Gastroesophageal sphincter (tissue), 4 donors: ENCODE measurements at regions not wholly inside any gene's neighbourhood (a gene's known extent, or its start where the extent isn't known, plus 50 kb on each side); places are given as distances from the start of the nearest gene placed in this dataset.

ENCODE experiments used
- ATAC-seq: fragments of 150-250 bp; one replicate; pipeline ENCODE4 v1.9.1; 2016; ENCODE audit warnings: mild to moderate bottlenecking, moderate library complexity
- H3K27ac ChIP-seq, 4 donors: fragments of 200-600 bp; sonication (generic) in 3 of 4; 1 replicate in 3 of 4; 2 replicates in 1 of 4; pipeline ENCODE4 v1.5.1; 2016 to 2019
- H3K27me3 ChIP-seq: fragments of 200-600 bp; sonication (generic); one replicate; pipeline ENCODE4 v1.5.1; 2019
- H3K36me3 ChIP-seq, 2 donors: fragments of 200-600 bp; sonication (generic); one replicate each; pipeline ENCODE4 v1.5.1; 2019; ENCODE audit warnings: control low read depth in 1 of 2
- H3K4me1 ChIP-seq, 3 donors: fragments of 200-600 bp; sonication (generic); 1 replicate in 2 of 3; 2 replicates in 1 of 3; pipeline ENCODE4 v1.5.1; 2016 to 2019; ENCODE audit warnings: control low read depth in 2 of 3
- H3K4me3 ChIP-seq, 2 donors: fragments of 200-600 bp; sonication (generic); one replicate each; pipeline ENCODE4 v1.5.1; 2019; ENCODE audit warnings: mild to moderate bottlenecking in 1 of 2, moderate library complexity in 1 of 2
- H3K9me3 ChIP-seq, 3 donors: fragments of 200-600 bp; sonication (generic); one replicate each; pipeline ENCODE4 v1.5.1; 2017 to 2019; ENCODE audit warnings: control low read depth in 2 of 3
- EP300 ChIP-seq: sonication (generic); formaldehyde crosslinking; IDR thresholded peaks from one replicate; pipeline ENCODE4 v1.6.1; 2017; ENCODE audit warnings: antibody characterized with exemption, mild to moderate bottlenecking
- POLR2A ChIP-seq, 2 donors: fragments of 450-650 bp; IDR thresholded peaks; one replicate each; pipeline ENCODE4 v1.6.1; 2017; ENCODE audit warnings: antibody characterized with exemption in 2 of 2, mild to moderate bottlenecking in 2 of 2, moderate library complexity in 1 of 2
- POLR2AphosphoS5 ChIP-seq: sonication (generic); formaldehyde crosslinking; IDR thresholded peaks from one replicate; pipeline ENCODE4 v1.6.1; 2017; ENCODE audit warnings: antibody characterized with exemption
- WGBS, 2 donors: methylation state at CpG; one replicate each; pipeline ENCODE4 v1.1.5; 2018; ENCODE audit warnings: low coverage in 1 of 2; 5-methylcytosine and 5-hydroxymethylcytosine counted together
- TF ChIP-seq, protein P1 (sequence below), 4 experiments: fragments of 200-600 bp in 2 of 4; fragments of 450-650 bp in 2 of 4; sonication (generic) in 1 of 4; IDR thresholded peaks; one replicate each; pipeline ENCODE4 v1.5.1; 2017 to 2019; ENCODE audit warnings: antibody characterized with exemption in 4 of 4, mild to moderate bottlenecking in 2 of 4, moderate library complexity in 2 of 4

DNA sequence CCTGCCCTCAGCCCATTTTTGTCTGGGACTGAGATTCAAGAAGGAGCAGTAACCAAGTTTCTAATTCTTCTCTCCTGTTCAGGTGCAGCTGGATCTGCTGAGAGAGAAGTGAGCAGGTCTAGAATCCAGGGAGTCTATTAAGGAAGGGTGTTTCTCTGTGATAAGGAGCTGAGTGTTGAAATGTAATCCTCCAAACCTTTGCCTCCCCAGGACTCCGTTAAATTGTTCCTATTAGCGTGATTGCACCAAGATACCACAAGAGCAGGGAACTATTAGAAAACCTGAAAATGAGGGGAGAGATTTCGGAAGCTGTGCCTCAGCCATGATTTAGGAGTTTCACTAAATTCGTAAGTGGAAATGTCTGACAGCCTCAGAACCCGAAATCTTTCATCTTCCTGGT, 192.6 kb downstream of the EBLN2 start:
- no peaks in the 10 kb centered on the region for H3K36me3 ChIP-seq
- no peak overlapping the region for H3K27ac ChIP-seq
- TF ChIP-seq, protein P1, sequence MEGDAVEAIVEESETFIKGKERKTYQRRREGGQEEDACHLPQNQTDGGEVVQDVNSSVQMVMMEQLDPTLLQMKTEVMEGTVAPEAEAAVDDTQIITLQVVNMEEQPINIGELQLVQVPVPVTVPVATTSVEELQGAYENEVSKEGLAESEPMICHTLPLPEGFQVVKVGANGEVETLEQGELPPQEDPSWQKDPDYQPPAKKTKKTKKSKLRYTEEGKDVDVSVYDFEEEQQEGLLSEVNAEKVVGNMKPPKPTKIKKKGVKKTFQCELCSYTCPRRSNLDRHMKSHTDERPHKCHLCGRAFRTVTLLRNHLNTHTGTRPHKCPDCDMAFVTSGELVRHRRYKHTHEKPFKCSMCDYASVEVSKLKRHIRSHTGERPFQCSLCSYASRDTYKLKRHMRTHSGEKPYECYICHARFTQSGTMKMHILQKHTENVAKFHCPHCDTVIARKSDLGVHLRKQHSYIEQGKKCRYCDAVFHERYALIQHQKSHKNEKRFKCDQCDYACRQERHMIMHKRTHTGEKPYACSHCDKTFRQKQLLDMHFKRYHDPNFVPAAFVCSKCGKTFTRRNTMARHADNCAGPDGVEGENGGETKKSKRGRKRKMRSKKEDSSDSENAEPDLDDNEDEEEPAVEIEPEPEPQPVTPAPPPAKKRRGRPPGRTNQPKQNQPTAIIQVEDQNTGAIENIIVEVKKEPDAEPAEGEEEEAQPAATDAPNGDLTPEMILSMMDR (IDR thresholded peaks at IDR 0.05), result no peak
- TF ChIP-seq POLR2A (IDR thresholded peaks at IDR 0.05), result no peak
- no peak for TF ChIP-seq EP300
- no peak for TF ChIP-seq POLR2AphosphoS5
- 69 to 70% methylated on average over 5 of the region's 5 CpGs for WGBS, 2 donors
- no peaks in the 10 kb centered on the region for H3K4me1 ChIP-seq
- H3K4me3 ChIP-seq, result no peak overlapping the region
- no peak for ATAC-seq
- H3K9me3 ChIP-seq, result no peaks in the 10 kb centered on the region
- H3K27me3 ChIP-seq, result no peaks in the 10 kb centered on the region

DNA sequence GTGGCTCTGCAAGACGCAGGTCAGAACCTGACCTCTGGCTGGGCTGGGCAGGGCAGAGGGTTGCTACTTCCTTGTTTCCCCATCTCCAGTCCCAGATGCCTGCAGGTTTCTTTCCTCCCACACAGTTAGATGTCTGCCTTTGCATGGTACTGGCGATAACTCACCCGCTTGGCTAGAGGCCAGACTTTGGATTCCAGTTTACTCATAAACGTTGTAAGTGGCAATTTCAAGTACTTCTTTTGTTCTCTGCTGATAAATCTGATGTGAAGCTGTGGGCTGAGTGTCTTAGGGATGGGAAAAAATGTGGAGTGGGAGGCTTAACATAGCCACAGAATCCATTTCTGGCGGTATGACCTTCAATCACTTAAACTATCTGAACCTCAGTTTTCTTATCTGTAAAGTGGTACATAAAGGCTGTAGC, 194.2 kb downstream of the EBLN2 start:
- no peak for TF ChIP-seq EP300
- no peak for TF ChIP-seq POLR2A (IDR thresholded peaks at IDR 0.05)
- no peak for TF ChIP-seq POLR2AphosphoS5
- TF ChIP-seq, protein P1 (IDR thresholded peaks at IDR 0.05), result no peak
- no peak for ATAC-seq
- no peaks in the 10 kb centered on the region for H3K4me1 ChIP-seq
- H3K9me3 ChIP-seq, result no peaks in the 10 kb centered on the region
- H3K36me3 ChIP-seq, result no peaks in the 10 kb centered on the region
- WGBS, 2 donors, result 54 to 60% methylated on average over 4 of the region's 5 CpGs
- no peak overlapping the region for H3K4me3 ChIP-seq
- no peak overlapping the region for H3K27ac ChIP-seq
- H3K27me3 ChIP-seq, result no peaks in the 10 kb centered on the region

DNA sequence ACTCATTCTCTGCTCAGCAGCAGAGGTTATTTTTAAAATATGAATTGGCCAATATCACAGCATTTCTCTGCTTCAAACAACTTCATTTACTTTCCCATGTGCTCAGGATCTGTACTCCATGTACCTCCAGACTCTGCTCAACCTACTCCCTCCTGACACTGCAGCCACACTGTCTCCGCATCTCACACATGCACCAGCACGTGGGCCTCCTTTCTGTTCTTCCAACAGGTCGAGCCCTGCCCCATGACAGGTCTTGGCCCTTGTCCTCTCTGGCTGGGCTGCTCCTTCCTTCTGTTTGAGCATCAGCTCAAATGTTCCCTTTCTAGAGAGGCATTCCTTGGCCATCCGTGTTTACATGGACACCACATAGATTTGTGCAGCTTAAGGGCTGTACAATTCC, 195.7 kb downstream of the EBLN2 start:
- 81 to 84% methylated on average over 4 of the region's 4 CpGs for WGBS, 2 donors
- TF ChIP-seq POLR2A (IDR thresholded peaks at IDR 0.05) (no peak), EP300 (no peak), POLR2AphosphoS5 (no peak)
- TF ChIP-seq, protein P1 (IDR thresholded peaks at IDR 0.05), result no peak
- H3K27ac ChIP-seq, result no peak overlapping the region
- no peak overlapping the region for H3K4me3 ChIP-seq
- H3K27me3 ChIP-seq, result no peaks in the 10 kb centered on the region
- no peak for ATAC-seq
- no peaks in the 10 kb centered on the region for H3K36me3 ChIP-seq
- H3K9me3 ChIP-seq, result no peaks in the 10 kb centered on the region
- no peaks in the 10 kb centered on the region for H3K4me1 ChIP-seq

DNA sequence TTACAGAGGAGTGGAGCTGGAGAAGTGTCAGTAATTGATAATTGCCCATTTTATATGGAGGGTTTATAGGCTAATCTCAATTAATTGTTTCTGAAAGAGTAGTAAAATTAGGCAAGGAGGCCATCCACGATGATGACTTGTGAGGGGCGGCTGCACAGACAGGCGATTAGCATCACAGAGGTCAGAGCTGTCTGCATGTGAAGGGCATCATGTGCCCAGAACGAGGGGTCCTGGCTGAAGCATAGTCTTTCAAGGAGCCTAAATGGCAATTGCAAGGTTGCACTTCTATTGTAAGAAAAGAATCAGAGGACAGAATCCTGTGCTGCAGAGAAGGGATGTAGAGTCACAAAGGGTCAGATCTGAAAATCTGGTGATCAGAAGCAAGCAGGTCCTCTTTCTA, 196.6 kb downstream of the EBLN2 start:
- TF ChIP-seq POLR2AphosphoS5 (no peak), POLR2A (IDR thresholded peaks at IDR 0.05) (no peak), EP300 (no peak)
- TF ChIP-seq, protein P1 (IDR thresholded peaks at IDR 0.05), result no peak
- 80 to 86% methylated on average over 4 of the region's 4 CpGs for WGBS, 2 donors
- Histone ChIP-seq H3K9me3 (no peaks in the 10 kb centered on the region), H3K4me3 (no peak overlapping the region), H3K27me3 (no peaks in the 10 kb centered on the region), H3K27ac (no peak overlapping the region), H3K36me3 (no peaks in the 10 kb centered on the region), H3K4me1 (no peaks in the 10 kb centered on the region)
- no peak for ATAC-seq

DNA sequence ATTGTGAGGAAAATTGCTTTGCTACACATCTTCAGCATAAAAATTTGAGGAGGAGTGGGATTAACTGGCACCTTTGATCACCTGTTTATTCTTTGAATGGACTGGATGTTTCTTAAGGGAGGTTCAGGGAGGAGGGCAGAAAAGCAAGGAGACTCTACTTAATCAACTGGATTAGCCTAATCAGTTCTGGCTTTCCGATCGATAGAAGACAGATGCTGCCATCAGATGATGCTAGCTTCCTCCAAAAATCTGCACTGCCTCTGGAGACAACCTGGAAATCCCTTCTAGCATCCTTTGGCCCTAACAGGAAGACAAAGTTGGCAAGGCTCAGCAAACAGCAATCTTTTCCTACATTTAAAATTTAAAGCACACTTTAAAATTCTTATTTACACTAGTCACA, 197.8 kb downstream of the EBLN2 start:
- 58% methylated on average over 2 of the region's 2 CpGs; no CpG with 5 or more reads in 1 of the 2 donors for WGBS, 2 donors
- H3K36me3 ChIP-seq, result no peaks in the 10 kb centered on the region
- H3K27me3 ChIP-seq, result no peaks in the 10 kb centered on the region
- no peak overlapping the region for H3K4me3 ChIP-seq
- H3K27ac ChIP-seq, result no peak overlapping the region
- TF ChIP-seq, protein P1 (IDR thresholded peaks at IDR 0.05), result no peak
- TF ChIP-seq POLR2AphosphoS5 (no peak), EP300 (no peak), POLR2A (IDR thresholded peaks at IDR 0.05) (no peak)
- no peaks in the 10 kb centered on the region for H3K4me1 ChIP-seq
- H3K9me3 ChIP-seq, result no peaks in the 10 kb centered on the region
- no peak for ATAC-seq
